IMR-90 (cell line): ENCODE measurements at regions not wholly inside any gene's neighbourhood (a gene's known extent, or its start where the extent isn't known, plus 50 kb on each side); places are given as distances from the start of the nearest gene placed in this dataset.
"Not testable (repeated sequence)": the region's sequence is repeated elsewhere in the genome, so short reads cannot be mapped to it uniquely, and the experiment has no call there.

Experiments
- ATAC-seq: fragments of 200-7000 bp; cut with Tn5 transposase; 2 replicates; pipeline ENCODE4 v1.9.1; 2020; ENCODE audit warnings: low read depth, mild to moderate bottlenecking, moderate library complexity
- BruUV-seq: library from RNA; stranded (reverse); fragments of 400-500 nt; replicated peaks from 2 replicates; lab custom pipeline; 2021; lab: Mats Ljungman, UMichigan
- CTCF ChIA-PET: fragments of 300-600 bp; formaldehyde crosslinking; extraction: SDS; loops from one replicate; lab custom pipeline; 2021; ENCODE audit warnings: antibody characterized with exemption; lab: Yijun Ruan, JAX
- POLR2A ChIA-PET: fragments of 300-600 bp; sonication (Branson Sonifier 250); formaldehyde crosslinking; loops from one replicate; lab custom pipeline; 2022; ENCODE audit warnings: antibody characterized with exemption; ENCODE audit not compliant: unreplicated experiment; lab: Charles Lee
- DNase-seq: peaks from one replicate; pipeline ENCODE4 v3.0.0; 2013
- H2AFZ ChIP-seq: replicated peaks from 2 replicates; pipeline ENCODE3; 2013; ENCODE audit warnings: low read length, mild to moderate bottlenecking; ENCODE audit not compliant: poor library complexity
- H2AK5ac ChIP-seq: 2 replicates; pipeline ENCODE4 v1.6.1; 2013; ENCODE audit warnings: low read depth, low read length, inconsistent platforms
- H2AK9ac ChIP-seq: replicated peaks from 2 replicates; pipeline ENCODE3; 2013; ENCODE audit warnings: mild to moderate bottlenecking, low read depth, low read length, moderate library complexity; ENCODE audit not compliant: poor library complexity
- H2BK120ac ChIP-seq: 2 replicates; pipeline ENCODE4 v1.6.1; 2013; ENCODE audit warnings: low read depth, low read length, inconsistent platforms
- H2BK15ac ChIP-seq: 3 replicates; pipeline ENCODE4 v1.6.1; 2013; ENCODE audit warnings: low read depth, low read length, inconsistent platforms
- H2BK20ac ChIP-seq: 2 replicates; pipeline ENCODE4 v1.6.1; 2013; ENCODE audit warnings: low read depth, mild to moderate bottlenecking, inconsistent platforms, low read length, moderate library complexity
- H2BK5ac ChIP-seq: 2 replicates; pipeline ENCODE4 v1.6.1; 2013; ENCODE audit warnings: mild to moderate bottlenecking, low read depth, low read length, inconsistent platforms; ENCODE audit not compliant: poor library complexity, severe bottlenecking
- H3K14ac ChIP-seq: replicated peaks from 2 replicates; pipeline ENCODE4 v1.6.1; 2013; ENCODE audit warnings: low read depth, low read length, inconsistent platforms
- H3K18ac ChIP-seq: 2 replicates; pipeline ENCODE4 v1.6.1; 2013; ENCODE audit warnings: low read depth, low read length, control low read depth
- H3K23ac ChIP-seq: 2 replicates; pipeline ENCODE4 v1.6.1; 2013; ENCODE audit warnings: low read depth, low read length, inconsistent platforms
- H3K27ac ChIP-seq: 2 replicates; pipeline ENCODE4 v1.5.1; 2013; ENCODE audit warnings: mild to moderate bottlenecking, control low read depth, low read length; ENCODE audit not compliant: insufficient read depth
- H3K27me3 ChIP-seq: 2 replicates; pipeline ENCODE4 v1.6.1; 2013; ENCODE audit warnings: low read length; ENCODE audit not compliant: control insufficient read depth, insufficient read depth
- H3K36me3 ChIP-seq: 2 replicates; pipeline ENCODE4 v1.6.1; 2013; ENCODE audit warnings: low read length, mixed read lengths; ENCODE audit not compliant: control insufficient read depth, insufficient read depth
- H3K4ac ChIP-seq: 2 replicates; pipeline ENCODE4 v1.6.1; 2013; ENCODE audit warnings: low read depth, low read length, inconsistent platforms
- H3K4me1 ChIP-seq: 2 replicates; pipeline ENCODE4 v1.6.1; 2013; ENCODE audit warnings: low read length, mixed read lengths; ENCODE audit not compliant: control insufficient read depth, insufficient read depth
- H3K4me2 ChIP-seq: 2 replicates; pipeline ENCODE4 v1.6.1; 2013; ENCODE audit warnings: low read depth, mild to moderate bottlenecking, control low read depth, low read length, moderate library complexity
- H3K4me3 ChIP-seq: 2 replicates; pipeline ENCODE4 v1.5.1; 2013; ENCODE audit warnings: low read depth, mild to moderate bottlenecking, control low read depth, low read length, moderate library complexity; ENCODE audit not compliant: insufficient read depth
- H3K56ac ChIP-seq: 2 replicates; pipeline ENCODE4 v1.6.1; 2013; ENCODE audit warnings: low read length, inconsistent platforms; ENCODE audit not compliant: insufficient read depth; ENCODE audit errors: extremely low read depth
- H3K79me1 ChIP-seq, 2 experiments: 2 replicates each; pipeline ENCODE4 v1.6.1; 2013; ENCODE audit warnings: low read length in 2 of 2, inconsistent platforms in 1 of 2, low read depth in 1 of 2
- H3K9ac ChIP-seq: 2 replicates; pipeline ENCODE4 v1.6.1; 2013; ENCODE audit warnings: low read depth, low read length, control low read depth
- H3K9me1 ChIP-seq: 2 replicates; pipeline ENCODE4 v1.6.1; 2013; ENCODE audit warnings: low read length, inconsistent platforms; ENCODE audit not compliant: insufficient read depth
- H3K9me3 ChIP-seq: 2 replicates; pipeline ENCODE4 v1.6.1; 2013; ENCODE audit warnings: low read length; ENCODE audit not compliant: control insufficient read depth, insufficient read depth
- H4K20me1 ChIP-seq: 2 replicates; pipeline ENCODE4 v1.6.1; 2013; ENCODE audit warnings: low read length, inconsistent platforms; ENCODE audit not compliant: insufficient read depth
- H4K5ac ChIP-seq: 2 replicates; pipeline ENCODE4 v1.6.1; 2013; ENCODE audit warnings: mild to moderate bottlenecking, low read depth, low read length, control low read depth
- H4K8ac ChIP-seq, 2 experiments: 2 replicates each; pipeline ENCODE4 v1.6.1; 2013; ENCODE audit warnings: low read depth in 2 of 2, low read length in 2 of 2, control low read depth in 1 of 2, inconsistent platforms in 1 of 2
- H4K91ac ChIP-seq: 2 replicates; pipeline ENCODE4 v1.6.1; 2013; ENCODE audit warnings: low read depth, low read length, inconsistent platforms; ENCODE audit not compliant: insufficient read depth
- WGBS, 2 experiments: methylation state at CpG; one replicate each; pipeline versions ENCODE4 v1.1.5 to v1.1.7; 2013; ENCODE audit warnings: missing lambda C conversion rate in 2 of 2; ENCODE audit not compliant: insufficient read length in 1 of 2; ENCODE audit errors: extremely low coverage in 2 of 2; 5-methylcytosine and 5-hydroxymethylcytosine counted together
- dilution Hi-C: fragments of 300-500 bp; cut with HindIII; formaldehyde crosslinking; loops from one replicate; pipeline ENCODE4 v1.14.3; 2018; ENCODE audit warnings: low sequenced_read_pairs; ENCODE audit not compliant: unreplicated experiment
- in situ Hi-C: fragments of 300-500 bp; cut with MboI; formaldehyde crosslinking; loops from 3 replicates; pipeline ENCODE4 v1.14.3; 2019; ENCODE audit warnings: low sequenced_read_pairs, inconsistent platforms, mixed read lengths
- intact Hi-C: fragments of 100-400 bp; cut with micrococcal nuclease; formaldehyde crosslinking; loops from 2 replicates; pipeline ENCODE4 v1.10.0; 2022

- 14% methylated on average over 1 of the region's 5 CpGs; no CpG with 5 or more reads in 1 of the 2 experiments for WGBS, 2 experiments
- CTCF ChIA-PET, H3K4ac ChIP-seq, BruUV-seq, H4K8ac ChIP-seq, H3K79me1 ChIP-seq, H2BK15ac ChIP-seq, H3K9me1 ChIP-seq, POLR2A ChIA-PET, H3K9ac ChIP-seq, H2BK20ac ChIP-seq, H3K4me1 ChIP-seq, H3K18ac ChIP-seq, H3K23ac ChIP-seq, H4K5ac ChIP-seq, H3K27me3 ChIP-seq, H3K9me3 ChIP-seq, dilution Hi-C loops, H3K56ac ChIP-seq, in situ Hi-C loops, H2BK5ac ChIP-seq, H4K20me1 ChIP-seq, intact Hi-C loops, H3K27ac ChIP-seq, H2AK5ac ChIP-seq, H3K36me3 ChIP-seq, H3K4me3 ChIP-seq, H2BK120ac ChIP-seq, H4K91ac ChIP-seq, DNase-seq, ATAC-seq, H2AFZ ChIP-seq, H2AK9ac ChIP-seq, H3K4me2 ChIP-seq, H3K14ac ChIP-seq: not testable (repeated sequence)
Observed at GRCh38 chr2:49611796-49612195, 457.5 kb upstream of the FSHR start.
